ENCODE measurements at regions not wholly inside any gene's neighbourhood (a gene's known extent, or its start where the extent isn't known, plus 50 kb on each side); places are given as distances from the start of the nearest gene placed in this dataset.
"Not testable (repeated sequence)": the region's sequence is repeated elsewhere in the genome, so short reads cannot be mapped to it uniquely, and the experiment has no call there.

DNA sequence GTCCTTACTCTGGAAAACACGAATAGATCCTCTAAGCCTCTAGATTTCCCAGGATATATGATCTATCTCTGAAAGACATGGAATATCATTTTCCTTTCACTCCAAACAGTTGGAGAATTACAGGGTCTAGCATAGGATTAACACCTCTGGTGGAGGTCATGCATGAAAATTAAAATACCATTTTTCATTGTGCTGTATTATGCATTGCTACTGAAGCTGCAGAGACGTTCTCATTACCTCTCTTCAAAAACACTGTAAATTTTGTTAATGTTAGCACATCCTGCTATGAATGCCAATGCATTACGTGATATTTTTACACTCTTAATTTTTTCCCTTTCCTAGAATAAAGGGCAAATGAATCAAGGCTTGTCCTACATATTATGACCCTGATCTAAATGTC lies 558.6 kb downstream of the TBC1D32 start:
- Mint-ChIP-seq H3K4me1 (no peaks in the 10 kb centered on the region), H3K36me3 (ENCODE audit: low read depth) (no peaks in the 10 kb centered on the region), H3K27me3 (no peaks in the 10 kb centered on the region), H3K27ac (no peak overlapping the region), H3K9me3 (peaks cover 2% of the 10 kb centered on the region), H3K4me3 (no peak overlapping the region)
- ATAC-seq (ENCODE audit: low read depth) (no peak), DNase-seq (no peak)
- CTCF ChIA-PET, result no interaction called here
- POLR2A ChIA-PET, result no interaction called here
- intact Hi-C loops (cut with micrococcal nuclease), result no loop called here
- TF ChIP-seq, protein P1, sequence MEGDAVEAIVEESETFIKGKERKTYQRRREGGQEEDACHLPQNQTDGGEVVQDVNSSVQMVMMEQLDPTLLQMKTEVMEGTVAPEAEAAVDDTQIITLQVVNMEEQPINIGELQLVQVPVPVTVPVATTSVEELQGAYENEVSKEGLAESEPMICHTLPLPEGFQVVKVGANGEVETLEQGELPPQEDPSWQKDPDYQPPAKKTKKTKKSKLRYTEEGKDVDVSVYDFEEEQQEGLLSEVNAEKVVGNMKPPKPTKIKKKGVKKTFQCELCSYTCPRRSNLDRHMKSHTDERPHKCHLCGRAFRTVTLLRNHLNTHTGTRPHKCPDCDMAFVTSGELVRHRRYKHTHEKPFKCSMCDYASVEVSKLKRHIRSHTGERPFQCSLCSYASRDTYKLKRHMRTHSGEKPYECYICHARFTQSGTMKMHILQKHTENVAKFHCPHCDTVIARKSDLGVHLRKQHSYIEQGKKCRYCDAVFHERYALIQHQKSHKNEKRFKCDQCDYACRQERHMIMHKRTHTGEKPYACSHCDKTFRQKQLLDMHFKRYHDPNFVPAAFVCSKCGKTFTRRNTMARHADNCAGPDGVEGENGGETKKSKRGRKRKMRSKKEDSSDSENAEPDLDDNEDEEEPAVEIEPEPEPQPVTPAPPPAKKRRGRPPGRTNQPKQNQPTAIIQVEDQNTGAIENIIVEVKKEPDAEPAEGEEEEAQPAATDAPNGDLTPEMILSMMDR (IDR thresholded peaks at IDR 0.05), result no peak

DNA sequence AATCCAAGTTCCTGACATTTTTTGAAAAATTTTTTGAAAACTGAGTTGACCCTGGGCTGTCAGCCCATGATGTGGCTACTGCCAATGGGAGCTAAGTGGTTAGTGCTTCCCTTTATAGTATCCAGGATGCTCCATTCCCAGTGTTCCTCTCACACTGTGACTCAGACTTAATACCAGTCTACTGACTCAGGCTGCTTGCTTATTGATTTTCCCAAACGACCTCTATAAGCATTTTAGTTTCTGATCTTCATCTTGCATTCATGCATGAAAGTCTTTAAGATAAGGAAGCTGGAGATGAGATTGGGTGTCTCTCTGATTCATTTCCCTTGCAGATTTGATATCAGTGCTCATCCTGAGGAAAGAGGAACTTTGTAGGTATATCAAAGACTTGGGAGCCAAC lies 560.0 kb downstream of the TBC1D32 start:
- ChIA-PET CTCF (no interaction called here), POLR2A (no interaction called here)
- no peaks in the 10 kb centered on the region for H3K27me3 Mint-ChIP-seq
- H3K4me1 Mint-ChIP-seq, result no peaks in the 10 kb centered on the region
- peaks cover 2% of the 10 kb centered on the region for H3K9me3 Mint-ChIP-seq
- no peak overlapping the region for H3K4me3 Mint-ChIP-seq
- TF ChIP-seq, protein P1 (IDR thresholded peaks at IDR 0.05), result no peak
- DNase-seq, result no peak
- intact Hi-C loops (cut with micrococcal nuclease), result no loop called here
- no peak for ATAC-seq (ENCODE audit: low read depth)
- H3K27ac Mint-ChIP-seq, result no peak overlapping the region
- no peaks in the 10 kb centered on the region for H3K36me3 Mint-ChIP-seq (ENCODE audit: low read depth)

DNA sequence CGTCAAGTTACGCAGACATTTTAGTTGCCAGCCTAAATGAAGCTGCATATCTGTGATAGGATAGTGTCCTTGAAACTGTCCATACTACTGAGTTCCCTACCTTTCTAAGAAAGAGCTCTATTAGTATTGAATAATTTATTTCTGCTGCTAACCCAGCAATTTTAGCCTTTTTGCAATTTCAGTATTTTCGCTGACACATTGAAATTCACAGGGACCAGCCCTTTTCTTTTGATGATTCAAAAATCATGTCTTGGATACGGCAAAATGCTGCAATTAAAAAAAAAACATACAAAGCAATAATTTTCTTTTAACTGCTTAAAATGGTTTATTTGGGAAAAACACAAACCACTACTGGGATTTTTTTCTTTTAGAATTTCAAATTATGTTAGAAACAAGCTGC lies 563.3 kb downstream of the TBC1D32 start:
- Mint-ChIP-seq H3K9me3 (no peaks in the 10 kb centered on the region), H3K27me3 (no peaks in the 10 kb centered on the region), H3K4me1 (no peaks in the 10 kb centered on the region), H3K27ac (no peak overlapping the region), H3K36me3 (ENCODE audit: low read depth) (no peaks in the 10 kb centered on the region), H3K4me3 (no peak overlapping the region)
- intact Hi-C loops (cut with micrococcal nuclease), result no loop called here
- TF ChIP-seq, protein P1 (IDR thresholded peaks at IDR 0.05), result no peak
- no peak for ATAC-seq (ENCODE audit: low read depth)
- ChIA-PET POLR2A (no interaction called here), CTCF (no interaction called here)
- no peak for DNase-seq

DNA sequence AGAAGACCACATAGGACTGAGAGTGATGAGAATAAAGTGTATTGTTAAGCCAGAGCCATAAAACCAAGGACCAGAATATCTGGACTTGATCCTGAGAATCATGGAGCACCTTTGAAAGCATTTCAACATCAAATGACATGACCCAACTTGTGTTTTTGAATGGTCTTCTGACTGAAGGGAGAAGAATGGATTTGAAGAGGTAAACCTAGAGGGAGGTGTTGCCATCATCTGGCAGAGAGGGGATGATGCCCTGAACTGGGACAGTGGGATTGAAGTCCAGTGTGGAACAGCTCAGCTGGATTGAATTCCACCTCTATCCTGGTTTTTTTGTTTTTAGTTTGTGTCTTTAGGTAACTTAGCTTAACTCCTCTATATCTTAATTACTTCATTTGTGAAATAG lies 570.0 kb downstream of the TBC1D32 start:
- no peak for DNase-seq
- H3K27ac Mint-ChIP-seq, result no peak overlapping the region
- CTCF ChIA-PET, result no interaction called here
- no peak for ATAC-seq (ENCODE audit: low read depth)
- no peak overlapping the region for H3K4me3 Mint-ChIP-seq
- no peaks in the 10 kb centered on the region for H3K27me3 Mint-ChIP-seq
- TF ChIP-seq, protein P1 (IDR thresholded peaks at IDR 0.05), result no peak
- no peaks in the 10 kb centered on the region for H3K4me1 Mint-ChIP-seq
- H3K36me3 Mint-ChIP-seq (ENCODE audit: low read depth), result no peaks in the 10 kb centered on the region
- intact Hi-C loops (cut with micrococcal nuclease), result no loop called here
- POLR2A ChIA-PET, result no interaction called here
- H3K9me3 Mint-ChIP-seq, result no peaks in the 10 kb centered on the region

DNA sequence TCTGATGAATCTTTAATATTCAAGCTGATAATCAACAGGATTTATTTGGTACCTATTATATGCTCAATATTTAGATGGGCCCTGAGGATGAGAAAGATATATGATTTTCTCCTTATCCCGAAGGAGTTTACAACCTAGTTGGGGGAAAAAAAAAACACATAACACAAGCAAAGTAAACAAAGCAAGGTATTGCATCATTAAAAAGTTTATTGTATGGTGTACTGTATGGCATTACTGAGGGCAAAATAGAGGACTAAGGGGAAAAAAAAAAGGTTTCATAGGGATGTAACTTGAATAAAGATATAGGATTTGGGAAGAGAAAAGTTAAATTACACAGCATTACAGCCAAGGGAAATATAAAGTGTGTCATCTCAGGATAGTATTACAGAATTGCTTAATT lies 574.7 kb downstream of the TBC1D32 start:
- ChIA-PET CTCF (no interaction called here), POLR2A (no interaction called here)
- Mint-ChIP-seq H3K36me3 (ENCODE audit: low read depth) (no peaks in the 10 kb centered on the region), H3K27ac (no peak overlapping the region), H3K4me3 (no peak overlapping the region), H3K27me3 (no peaks in the 10 kb centered on the region), H3K4me1 (no peaks in the 10 kb centered on the region), H3K9me3 (no peaks in the 10 kb centered on the region)
- intact Hi-C loops (cut with micrococcal nuclease), result no loop called here
- DNase-seq (no peak), ATAC-seq (ENCODE audit: low read depth) (no peak)
- TF ChIP-seq, protein P1 (IDR thresholded peaks at IDR 0.05), result no peak

DNA sequence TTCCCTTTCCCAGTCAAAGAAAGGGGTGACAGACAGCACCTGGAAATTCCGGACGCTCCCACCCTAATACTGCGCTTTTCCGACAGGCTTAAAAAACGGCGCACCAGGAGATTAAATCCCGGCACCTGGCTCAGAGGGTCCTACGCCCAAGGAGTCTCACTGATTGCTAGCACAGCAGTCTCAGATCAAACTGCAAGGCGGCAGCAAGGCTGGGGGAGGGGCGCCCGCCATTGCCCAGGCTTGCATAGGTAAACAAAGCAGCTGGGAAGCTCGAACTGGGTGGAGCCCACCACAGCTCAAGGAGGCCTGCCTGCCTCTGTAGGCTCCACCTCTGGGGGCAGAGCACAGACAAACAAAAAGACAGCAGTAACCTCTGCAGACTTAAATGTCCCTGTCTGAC lies 585.7 kb downstream of the TBC1D32 start:
- intact Hi-C loops (cut with micrococcal nuclease); H3K4me1 Mint-ChIP-seq; H3K27me3 Mint-ChIP-seq; POLR2A ChIA-PET; H3K4me3 Mint-ChIP-seq; CTCF ChIA-PET; H3K36me3 Mint-ChIP-seq (ENCODE audit: low read depth); ATAC-seq (ENCODE audit: low read depth); H3K27ac Mint-ChIP-seq; H3K9me3 Mint-ChIP-seq; DNase-seq: not testable (repeated sequence)
